NCI-H2029 (cell line): ENCODE measurements at regions not wholly inside any gene's neighbourhood (a gene's known extent, or its start where the extent isn't known, plus 50 kb on each side); places are given as distances from the start of the nearest gene placed in this dataset.
A peak's percentile ranks its signal among the peaks of the same experiment; 100 is the strongest.
"Not testable (repeated sequence)": the region's sequence is repeated elsewhere in the genome, so short reads cannot be mapped to it uniquely, and the experiment has no call there.

Source experiments
- DNase-seq: peaks from one replicate; lab custom pipeline; 2025; lab: John Stamatoyannopoulos, UW

DNA sequence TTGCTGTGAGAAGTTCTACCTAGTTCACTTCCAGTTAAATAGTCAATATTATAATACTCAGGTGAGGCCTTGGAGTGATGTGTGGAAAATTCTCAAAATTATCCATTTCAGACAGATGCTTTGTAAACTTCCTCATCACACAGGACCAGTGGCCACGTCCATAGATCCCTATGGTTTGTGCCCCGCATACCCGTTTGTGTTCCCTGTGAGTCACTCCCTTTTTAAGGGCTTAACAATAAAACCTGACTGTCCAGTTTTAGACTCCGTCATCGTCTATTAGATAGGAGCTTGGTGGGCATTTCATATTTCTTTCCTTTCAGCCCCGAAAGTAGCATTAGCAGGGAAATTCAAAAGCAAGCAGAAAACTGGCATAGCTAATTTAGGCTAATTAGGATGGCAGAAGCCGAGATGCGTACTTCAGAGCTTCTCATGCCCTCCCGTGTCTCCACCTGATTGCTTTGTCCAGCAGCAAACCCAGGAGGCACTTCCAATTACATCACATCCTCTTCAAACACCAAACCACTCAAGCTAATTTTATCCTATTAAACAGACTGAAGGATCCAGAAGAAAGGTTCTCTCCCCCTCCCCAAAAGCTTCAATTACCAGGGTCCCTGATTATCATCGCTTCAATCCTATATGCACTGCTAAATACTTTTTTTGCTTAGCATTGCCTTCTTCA is 186.6 kb upstream of the OTX2 start:
- peak; percentile 70 for DNase-seq

GRCh38 chr14:56995010-56995409 is 184.7 kb upstream of the OTX2 start:
- DNase-seq, result no peak

DNA sequence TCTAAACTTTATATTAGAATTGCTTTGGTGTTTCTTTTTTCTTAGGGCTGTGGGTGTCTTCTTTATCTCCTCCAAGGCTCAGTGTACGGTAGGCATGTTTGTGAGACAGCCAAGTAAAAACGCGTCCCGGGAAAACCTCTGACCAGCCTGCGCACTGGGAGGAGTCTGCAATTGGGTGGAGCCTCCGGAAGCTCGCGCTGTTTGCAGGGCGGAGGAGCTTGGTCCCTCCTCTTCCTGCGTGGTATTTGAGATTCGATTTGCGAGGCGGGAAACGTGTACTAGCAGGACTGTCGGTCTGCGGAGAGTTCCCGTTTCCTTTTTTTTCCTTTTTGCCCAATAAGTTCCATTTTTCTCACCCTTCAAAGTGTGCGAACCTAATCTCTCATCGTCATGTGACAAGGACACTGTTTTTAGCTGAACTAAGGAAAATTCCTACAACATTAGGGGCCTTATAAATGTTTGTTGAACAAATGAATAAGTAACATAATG is 182.1 kb upstream of the OTX2 start:
- DNase-seq, result no peak

- DNase-seq, result not testable (repeated sequence)
Measured at GRCh38 chr14:56990991-56991627, 180.8 kb upstream of the OTX2 start.

DNA sequence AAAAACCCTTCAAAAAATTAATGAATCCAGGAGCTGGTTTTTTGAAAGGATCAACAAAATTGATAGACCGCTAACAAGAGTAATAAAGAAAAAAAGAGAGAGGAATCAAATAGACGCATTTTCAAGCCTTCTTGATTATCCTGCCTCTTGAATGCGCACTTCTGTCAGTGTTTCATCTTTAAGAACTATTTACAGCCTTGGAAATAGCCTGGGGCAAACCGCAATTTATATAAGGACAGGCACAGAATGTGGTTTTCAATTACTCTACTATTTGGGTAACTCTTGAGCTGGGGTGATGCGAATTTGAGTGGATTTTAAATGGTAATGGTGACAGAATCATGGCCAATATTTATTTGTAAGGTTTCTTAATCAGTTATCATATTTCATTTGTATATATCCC is 179.1 kb upstream of the OTX2 start:
- no peak for DNase-seq

GRCh38 chr14:56979936-56980335 is 169.7 kb upstream of the OTX2 start:
- no peak for DNase-seq

DNA sequence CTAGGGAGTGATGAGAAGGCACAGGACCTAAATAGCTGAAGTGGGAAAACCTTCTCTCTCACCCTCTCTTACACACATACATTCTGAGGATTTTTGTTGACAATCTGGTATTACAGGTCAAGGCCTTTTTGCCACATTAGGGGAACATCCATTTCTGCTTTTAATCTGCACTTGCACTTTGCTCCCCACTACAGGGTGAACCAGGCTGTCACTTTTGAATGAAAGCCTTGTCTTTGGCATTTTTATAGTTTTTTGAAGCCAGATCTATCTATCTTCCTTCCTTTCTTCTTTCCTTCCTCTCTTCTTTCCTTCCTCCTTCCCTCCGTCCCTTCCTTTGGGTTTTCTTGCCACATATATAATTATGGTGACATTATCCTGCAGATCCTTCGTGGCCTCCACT is 165.9 kb upstream of the OTX2 start:
- DNase-seq, result no peak

- no peak for DNase-seq
Measured at GRCh38 chr14:56975521-56975920, 165.2 kb upstream of the OTX2 start.

DNA sequence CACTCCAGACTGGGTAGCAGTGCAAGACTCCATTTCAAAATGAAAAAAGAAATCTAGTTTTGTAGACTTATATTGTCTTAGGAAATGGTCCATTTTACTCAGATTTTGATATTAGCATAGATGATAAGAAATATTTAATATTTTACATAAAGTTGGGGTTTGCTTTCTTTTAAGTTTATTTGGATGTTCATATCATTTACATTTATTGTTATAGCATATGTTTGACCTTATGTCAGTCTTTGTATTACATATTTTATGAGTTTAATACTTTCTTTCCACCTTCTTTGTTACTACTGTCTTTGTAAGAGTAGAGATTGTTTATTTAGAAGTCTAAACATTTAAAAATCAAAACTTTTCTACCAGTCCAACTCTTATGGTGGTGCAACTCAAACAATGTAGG is 162.7 kb upstream of the OTX2 start:
- DNase-seq, result no peak

GRCh38 chr14:56964895-56965294 is 154.6 kb upstream of the OTX2 start:
- DNase-seq, result no peak

- no peak for DNase-seq
Measured at GRCh38 chr14:56963381-56963780, 153.1 kb upstream of the OTX2 start.

- DNase-seq, result no peak
Measured at GRCh38 chr14:56962444-56963080, 152.3 kb upstream of the OTX2 start.

- DNase-seq, result no peak
Measured at GRCh38 chr14:56959869-56960268, 149.6 kb upstream of the OTX2 start.

DNA sequence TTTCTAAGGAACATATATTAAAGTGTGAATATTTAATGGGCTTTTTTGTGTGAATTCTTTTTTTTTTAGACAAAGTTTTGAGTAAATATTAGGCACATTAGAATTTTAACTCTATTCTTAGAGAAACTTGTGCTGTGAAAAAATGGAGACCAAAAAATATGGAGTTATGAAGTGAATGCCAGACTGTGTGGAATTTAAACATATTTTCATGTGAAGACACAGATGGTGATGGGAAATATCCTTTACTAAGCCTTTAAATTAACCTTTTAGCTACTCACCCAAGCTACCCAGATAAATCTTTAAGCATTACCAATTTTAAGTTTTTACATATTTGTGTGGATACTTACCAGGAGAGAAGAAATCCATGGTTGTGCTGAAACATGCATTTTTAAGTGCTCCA is 148.8 kb upstream of the OTX2 start:
- DNase-seq, result no peak

GRCh38 chr14:56956182-56956581 is 145.9 kb upstream of the OTX2 start:
- DNase-seq, result no peak

DNA sequence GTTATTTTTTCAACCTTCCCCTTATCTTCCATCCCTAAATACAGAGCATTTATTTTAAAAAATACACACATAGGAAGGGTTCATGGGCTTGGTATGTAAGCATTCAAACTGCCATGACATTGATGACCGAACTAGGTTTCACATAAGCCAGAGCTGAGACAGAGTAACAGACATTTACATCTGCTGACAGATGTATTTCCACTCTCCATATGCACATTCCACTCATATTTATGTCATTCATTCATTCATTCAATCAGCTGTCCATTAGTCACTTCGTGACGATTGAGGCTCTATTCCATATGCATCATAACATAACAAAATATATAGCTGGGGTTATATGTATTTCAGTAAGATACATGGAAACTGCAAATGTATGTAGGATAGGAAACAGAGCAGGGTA is 145.5 kb upstream of the OTX2 start:
- no peak for DNase-seq

DNA sequence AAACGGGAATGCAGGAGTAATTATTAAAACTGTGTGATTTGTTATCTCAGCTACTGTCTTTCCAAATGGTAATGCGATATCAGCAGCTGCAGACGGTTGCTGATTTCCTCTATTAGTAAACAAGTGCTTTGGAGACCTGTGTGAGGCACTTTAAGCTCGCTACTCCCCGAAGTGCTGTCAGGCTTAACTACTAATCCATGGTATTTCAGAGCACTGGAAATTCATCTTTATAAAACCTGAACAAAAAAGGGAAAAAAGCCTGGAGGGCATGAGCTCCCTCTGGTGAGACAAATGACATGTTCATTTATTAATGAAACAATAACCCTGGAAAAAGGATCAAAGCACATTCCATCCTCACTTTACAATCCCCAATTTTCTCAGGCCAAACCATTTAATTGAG is 143.6 kb upstream of the OTX2 start:
- no peak for DNase-seq

- no peak for DNase-seq
Measured at GRCh38 chr14:56952766-56953473, 142.6 kb upstream of the OTX2 start.

DNA sequence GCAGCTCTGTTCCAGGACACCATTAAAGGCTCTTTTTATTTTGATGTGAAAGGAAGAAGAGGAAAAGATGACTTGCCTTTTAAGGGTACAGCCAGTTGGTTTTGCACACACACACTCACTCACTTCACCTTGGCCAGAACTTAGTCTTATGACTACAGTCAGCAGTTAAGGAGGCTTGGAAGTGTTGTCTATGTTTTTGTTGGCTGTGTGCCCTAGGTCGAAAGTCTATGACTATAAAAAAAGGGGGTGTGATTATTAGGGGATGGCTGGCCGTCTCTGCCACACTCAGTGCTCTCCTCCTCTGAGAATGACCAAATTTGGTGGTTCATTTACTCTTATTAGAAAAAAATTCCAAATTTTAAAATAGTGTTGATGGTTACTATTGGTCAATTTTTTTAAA is 139.5 kb upstream of the OTX2 start:
- no peak for DNase-seq

GRCh38 chr14:56945291-56945690 is 135.0 kb upstream of the OTX2 start:
- no peak for DNase-seq

DNA sequence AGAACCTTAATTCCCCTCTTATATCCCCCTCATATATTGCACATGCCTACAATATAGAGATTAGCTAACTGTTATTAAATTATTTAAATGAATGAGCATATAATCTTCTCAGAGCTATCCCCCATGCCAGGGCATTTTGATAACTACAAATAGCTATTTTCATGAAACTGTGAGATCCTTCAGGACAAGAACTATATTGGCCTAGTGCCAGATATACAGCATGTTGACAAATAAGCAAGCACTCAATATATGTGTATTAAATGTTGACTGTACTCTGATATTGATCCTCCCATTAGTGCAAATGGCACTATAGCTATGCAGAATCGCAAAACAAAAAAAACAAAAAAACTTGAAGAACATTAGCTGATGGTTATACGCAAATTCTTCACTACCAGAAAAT is 134.1 kb upstream of the OTX2 start:
- DNase-seq, result no peak

DNA sequence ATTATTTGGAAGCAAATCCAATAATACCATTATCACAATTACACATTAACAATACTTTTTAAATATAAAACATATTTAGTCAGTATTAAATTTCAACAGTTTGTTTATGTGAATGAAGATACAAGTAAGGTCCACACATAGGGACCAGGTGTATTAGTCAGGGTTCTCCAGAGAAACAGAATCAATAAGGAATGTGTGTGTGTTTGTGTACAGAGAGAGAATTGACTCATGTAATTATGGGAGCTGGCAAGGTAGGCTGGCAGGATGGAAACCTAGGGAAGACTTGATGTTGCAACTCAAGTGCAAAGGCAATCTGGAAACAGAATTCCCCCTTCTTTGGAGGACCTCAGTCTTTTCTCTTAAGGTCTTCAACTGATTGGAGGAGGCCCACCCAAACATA is 123.2 kb upstream of the OTX2 start:
- peak; percentile 61 for DNase-seq
